H9 (cell line): ENCODE measurements at regions not wholly inside any gene's neighbourhood (a gene's known extent, or its start where the extent isn't known, plus 50 kb on each side); places are given as distances from the start of the nearest gene placed in this dataset.

Experiments
- DNase-seq: peaks from one replicate; pipeline ENCODE4 v3.0.0-alpha.2; 2017
- H2AFZ ChIP-seq: one replicate; pipeline ENCODE4 v1.6.1; 2013; ENCODE audit warnings: mild to moderate bottlenecking, low read length, control low read depth, moderate library complexity
- H2AK5ac ChIP-seq: 2 replicates; pipeline ENCODE4 v1.6.1; 2013; ENCODE audit warnings: low read length, control low read depth, mixed read lengths; ENCODE audit not compliant: insufficient read length
- H2BK120ac ChIP-seq: one replicate; pipeline ENCODE4 v1.6.1; 2013; ENCODE audit warnings: low read depth, mild to moderate bottlenecking, low read length, control low read depth, inconsistent platforms; ENCODE audit not compliant: poor library complexity, severe bottlenecking
- H2BK12ac ChIP-seq: 2 replicates; pipeline ENCODE4 v1.6.1; 2013; ENCODE audit warnings: low read length, control low read depth, mixed read lengths, low read depth; ENCODE audit not compliant: insufficient read length
- H2BK15ac ChIP-seq: 2 replicates; pipeline ENCODE4 v1.6.1; 2013; ENCODE audit warnings: low read depth, low read length, control low read depth
- H2BK20ac ChIP-seq: one replicate; pipeline ENCODE4 v1.6.1; 2013; ENCODE audit warnings: low read depth, mild to moderate bottlenecking, low read length, control low read depth, inconsistent platforms; ENCODE audit not compliant: poor library complexity, severe bottlenecking
- H2BK5ac ChIP-seq: 2 replicates; pipeline ENCODE4 v1.6.1; 2013; ENCODE audit warnings: low read length, control low read depth, mixed read lengths; ENCODE audit not compliant: insufficient read length
- H3K14ac ChIP-seq: 2 replicates; pipeline ENCODE4 v1.6.1; 2013; ENCODE audit warnings: low read length, control low read depth; ENCODE audit not compliant: insufficient read depth
- H3K18ac ChIP-seq: 2 replicates; pipeline ENCODE4 v1.6.1; 2013; ENCODE audit warnings: low read depth, mild to moderate bottlenecking, mixed read lengths, low read length, control low read depth; ENCODE audit not compliant: insufficient read length
- H3K23ac ChIP-seq: 2 replicates; pipeline ENCODE4 v1.6.1; 2013; ENCODE audit warnings: low read length, control low read depth, mixed read lengths, low read depth; ENCODE audit not compliant: insufficient read length
- H3K23me2 ChIP-seq: 2 replicates; pipeline ENCODE4 v1.6.1; 2013; ENCODE audit warnings: low read depth, mild to moderate bottlenecking, mixed read lengths, low read length, control low read depth; ENCODE audit not compliant: insufficient read length, poor library complexity, severe bottlenecking
- H3K27ac ChIP-seq: 2 replicates; pipeline ENCODE4 v1.5.1; 2013; ENCODE audit warnings: low read length, control low read depth, mixed read lengths, low read depth; ENCODE audit not compliant: insufficient read length
- H3K27me3 ChIP-seq: 2 replicates; pipeline ENCODE4 v1.6.1; 2013; ENCODE audit warnings: low read length, control low read depth, inconsistent platforms; ENCODE audit not compliant: insufficient read depth
- H3K4ac ChIP-seq: 2 replicates; pipeline ENCODE4 v1.6.1; 2013; ENCODE audit warnings: low read depth, mild to moderate bottlenecking, control low read depth, inconsistent platforms, low read length, moderate library complexity
- H3K4me1 ChIP-seq: 2 replicates; pipeline ENCODE4 v1.6.1; 2013; ENCODE audit warnings: low read length, control low read depth, inconsistent platforms; ENCODE audit not compliant: insufficient read depth
- H3K4me2 ChIP-seq: 2 replicates; pipeline ENCODE4 v1.6.1; 2013; ENCODE audit warnings: low read length, control low read depth, mixed read lengths; ENCODE audit not compliant: insufficient read length, insufficient read depth
- H3K56ac ChIP-seq: 2 replicates; pipeline ENCODE4 v1.6.1; 2013; ENCODE audit warnings: low read depth, mild to moderate bottlenecking, mixed read lengths, low read length, control low read depth; ENCODE audit not compliant: insufficient read length
- H3K79me1 ChIP-seq: 2 replicates; pipeline ENCODE4 v1.6.1; 2013; ENCODE audit warnings: low read depth, mild to moderate bottlenecking, moderate library complexity, low read length, control low read depth, inconsistent platforms; ENCODE audit not compliant: insufficient read depth, poor library complexity, severe bottlenecking
- H3K79me2 ChIP-seq: 2 replicates; pipeline ENCODE4 v1.6.1; 2013; ENCODE audit warnings: low read length, control low read depth, inconsistent platforms; ENCODE audit not compliant: insufficient read depth
- H3K9ac ChIP-seq: 2 replicates; pipeline ENCODE4 v1.6.1; 2013; ENCODE audit warnings: low read length, control low read depth, mixed read lengths; ENCODE audit not compliant: insufficient read length; ENCODE audit errors: extremely low read depth
- H3K9me3 ChIP-seq: one replicate; pipeline ENCODE4 v1.6.1; 2013; ENCODE audit warnings: low read depth, low read length, inconsistent platforms; ENCODE audit not compliant: control insufficient read depth
- H3T11ph ChIP-seq: one replicate; pipeline ENCODE4 v1.6.1; 2013; ENCODE audit warnings: mild to moderate bottlenecking, low read length, control low read depth, inconsistent platforms
- H4K20me1 ChIP-seq: one replicate; pipeline ENCODE4 v1.6.1; 2013; ENCODE audit not compliant: control insufficient read depth, insufficient read length, insufficient read depth
- H4K5ac ChIP-seq: 2 replicates; pipeline ENCODE4 v1.6.1; 2013; ENCODE audit warnings: low read depth, mild to moderate bottlenecking, mixed read lengths, low read length, control low read depth; ENCODE audit not compliant: insufficient read length
- H4K8ac ChIP-seq: replicated peaks from 2 replicates; pipeline ENCODE4 v1.6.1; 2013; ENCODE audit warnings: low read length, control low read depth, mixed read lengths, low read depth; ENCODE audit not compliant: insufficient read length
- H4K91ac ChIP-seq: 2 replicates; pipeline ENCODE4 v1.6.1; 2013; ENCODE audit warnings: low read depth, mild to moderate bottlenecking, moderate library complexity, mixed read lengths, low read length, control low read depth; ENCODE audit not compliant: insufficient read length
- H3K27ac Mint-ChIP-seq, 3 experiments: 2 replicates in 2 of 3; 3 replicates in 1 of 3; pipeline ENCODE4 v1.8.0; 2020 to 2021; ENCODE audit warnings: mixed read lengths in 3 of 3, mild to moderate bottlenecking in 1 of 3, moderate library complexity in 1 of 3
- H3K27me3 Mint-ChIP-seq: 2 replicates; pipeline ENCODE4 v1.8.0; 2021; ENCODE audit warnings: low read depth, mild to moderate bottlenecking, moderate library complexity, mixed read lengths
- H3K36me3 Mint-ChIP-seq, 3 experiments: 2 replicates in 2 of 3; 3 replicates in 1 of 3; pipeline ENCODE4 v1.8.0; 2020 to 2021; ENCODE audit warnings: low read depth in 3 of 3, mixed read lengths in 3 of 3; ENCODE audit not compliant: insufficient read depth in 1 of 3
- H3K4me1 Mint-ChIP-seq, 2 experiments: 2 replicates each; pipeline ENCODE4 v1.8.0; 2020; ENCODE audit warnings: mixed read lengths in 2 of 2
- H3K4me3 Mint-ChIP-seq, 2 experiments: 2 replicates in 1 of 2; 3 replicates in 1 of 2; pipeline ENCODE4 v1.8.0; 2020 to 2021; ENCODE audit warnings: mild to moderate bottlenecking in 2 of 2, mixed read lengths in 2 of 2, moderate library complexity in 1 of 2
- H3K9me3 Mint-ChIP-seq, 2 experiments: 2 replicates in 1 of 2; 3 replicates in 1 of 2; pipeline ENCODE4 v1.8.0; 2020; ENCODE audit warnings: mild to moderate bottlenecking in 2 of 2, mixed read lengths in 2 of 2, moderate library complexity in 1 of 2
- CTCF ChIP-seq: fragments of 200-600 bp; sonication (generic); conservative IDR thresholded peaks from 3 replicates; pipeline ENCODE4 v1.8.0; 2021; ENCODE audit warnings: antibody characterized with exemption, mild to moderate bottlenecking
- WGBS: extraction: QIAGEN DNeasy Blood & Tissue Kit; methylation state at CpG from one replicate; pipeline ENCODE4 v1.1.7; 2013; ENCODE audit warnings: missing lambda C conversion rate, low lambda C conversion rate, mixed read lengths; ENCODE audit not compliant: insufficient read length; ENCODE audit errors: extremely low coverage; 5-methylcytosine and 5-hydroxymethylcytosine counted together

- no peak overlapping the region for H3K4me2 ChIP-seq
- H3K23me2 ChIP-seq, result no peaks in the 10 kb centered on the region
- H3K27ac ChIP-seq, result no peak overlapping the region
- no peak overlapping the region for H2BK5ac ChIP-seq
- H3K18ac ChIP-seq, result no peak overlapping the region
- no peak overlapping the region for H3K4ac ChIP-seq
- H4K91ac ChIP-seq, result no peak overlapping the region
- WGBS, result no CpG with 5 or more reads among the region's 2 CpGs
- no peak overlapping the region for H2BK12ac ChIP-seq
- H4K5ac ChIP-seq, result no peak overlapping the region
- no peak overlapping the region for H3K14ac ChIP-seq
- H2BK15ac ChIP-seq, result no peak overlapping the region
- TF ChIP-seq CTCF, result no peak
- Mint-ChIP-seq H3K4me1 (no peaks in the 10 kb centered on the region), H3K4me3 (no peak overlapping the region), H3K27me3 (no peaks in the 10 kb centered on the region), H3K27ac (no peak overlapping the region), H3K9me3 (peaks cover 0 to 2% of the 10 kb centered on the region in 2 experiments; a peak in 1 of 5 replicates), H3K36me3 (no peaks in the 10 kb centered on the region)
- no peaks in the 10 kb centered on the region for H3K4me1 ChIP-seq
- no peak overlapping the region for H2BK20ac ChIP-seq
- no peak overlapping the region for H3K9ac ChIP-seq
- no peaks in the 10 kb centered on the region for H3K27me3 ChIP-seq
- H3K23ac ChIP-seq, result no peak overlapping the region
- no peak for DNase-seq
- H2AFZ ChIP-seq, result no peak overlapping the region
- H4K8ac ChIP-seq, result no peak overlapping the region
- H4K20me1 ChIP-seq, result no peaks in the 10 kb centered on the region
- no peaks in the 10 kb centered on the region for H3K9me3 ChIP-seq
- H2BK120ac ChIP-seq, result no peak overlapping the region
- H3K79me1 ChIP-seq, result no peaks in the 10 kb centered on the region
- no peak overlapping the region for H3T11ph ChIP-seq
- no peak overlapping the region for H2AK5ac ChIP-seq
- H3K79me2 ChIP-seq, result no peaks in the 10 kb centered on the region
- no peak overlapping the region for H3K56ac ChIP-seq
These were observed 136.8 kb downstream of the ALDH8A1 start for GRCh38 chr6:134813146-134813545.
